G401 (cell line): ENCODE measurements at regions not wholly inside any gene's neighbourhood (a gene's known extent, or its start where the extent isn't known, plus 50 kb on each side); places are given as distances from the start of the nearest gene placed in this dataset.
"Not testable (repeated sequence)": the region's sequence is repeated elsewhere in the genome, so short reads cannot be mapped to it uniquely, and the experiment has no call there.

Experiments
- DNase-seq: peaks from one replicate; pipeline ENCODE4 v3.0.0-alpha.2; 2015; ENCODE audit warnings: low spot score
- in situ Hi-C: cut with HindIII; loops from 2 replicates; pipeline ENCODE4 v1.10.0; 2016; ENCODE audit warnings: low sequenced_read_pairs, mixed read lengths

DNA sequence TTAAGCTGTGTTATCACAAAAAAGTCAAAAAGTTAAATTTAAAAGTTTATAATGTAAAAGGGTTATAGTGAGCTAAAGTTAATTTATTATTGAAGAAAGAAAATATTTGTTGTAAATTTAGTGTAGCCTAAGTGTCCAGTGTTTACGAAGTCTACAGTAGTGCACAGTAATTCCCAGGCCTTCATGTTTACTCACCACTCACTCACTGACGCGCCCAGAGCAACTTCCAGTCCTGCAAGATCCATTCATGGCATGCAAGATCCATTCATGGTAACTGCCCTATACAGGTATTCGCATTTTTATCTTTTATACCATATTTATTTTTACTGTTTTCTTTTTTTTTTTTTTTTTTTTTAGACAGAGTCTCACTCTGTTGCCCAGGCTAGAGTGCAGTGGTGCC is 69.5 kb downstream of the TPRA1 start:
- in situ Hi-C loops: no loop called here
- DNase-seq: no peak

DNA sequence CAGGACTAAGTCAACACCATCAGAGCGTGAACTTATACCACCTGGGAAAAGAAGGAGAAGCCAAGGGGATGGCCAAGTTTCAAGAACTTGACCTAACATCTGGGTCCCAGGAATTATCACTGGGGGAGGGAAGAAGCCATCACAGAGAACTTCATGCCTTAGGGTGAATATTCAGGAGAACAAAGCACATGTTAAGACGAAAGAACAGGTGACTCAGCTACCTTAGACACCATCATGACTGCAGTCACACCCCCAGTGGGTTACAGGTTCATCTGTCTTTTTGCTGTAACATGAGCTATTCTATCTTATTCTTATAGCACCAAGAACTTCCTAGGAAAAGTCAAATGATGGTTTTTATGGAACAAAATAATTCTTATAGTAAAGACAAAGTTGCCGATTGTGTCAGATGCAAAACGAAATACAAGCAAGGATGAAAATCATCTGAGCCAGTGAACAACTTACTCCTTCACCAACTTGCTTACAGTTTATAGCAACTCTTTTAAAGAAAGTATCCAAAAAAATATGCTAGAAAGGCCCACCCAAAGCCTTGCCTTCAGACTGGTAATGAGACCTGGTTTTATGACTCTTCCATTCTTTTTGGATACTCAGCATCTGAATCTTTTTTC is 72.0 kb downstream of the TPRA1 start:
- DNase-seq: no peak
- in situ Hi-C loops: no loop called here

DNA sequence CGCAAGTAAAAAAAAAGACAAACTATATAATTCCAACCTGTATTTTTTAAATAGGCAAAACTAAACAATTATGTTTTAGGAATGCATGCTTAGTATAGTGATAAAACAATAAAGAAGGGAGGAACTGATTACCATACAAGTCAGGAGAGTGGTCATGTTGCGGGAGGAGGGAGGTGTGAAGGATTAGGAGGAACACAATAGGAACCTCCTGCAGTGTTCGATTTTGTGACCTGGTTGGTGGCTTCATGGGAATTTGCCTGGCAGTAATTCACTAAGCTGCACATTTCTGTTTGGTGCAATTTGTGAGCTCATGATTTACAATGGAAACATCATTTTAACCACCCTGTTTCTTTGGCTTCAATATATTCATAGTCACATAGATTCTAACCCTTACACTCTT is 78.3 kb downstream of the TPRA1 start:
- DNase-seq: no peak
- in situ Hi-C loops: no loop called here

DNA sequence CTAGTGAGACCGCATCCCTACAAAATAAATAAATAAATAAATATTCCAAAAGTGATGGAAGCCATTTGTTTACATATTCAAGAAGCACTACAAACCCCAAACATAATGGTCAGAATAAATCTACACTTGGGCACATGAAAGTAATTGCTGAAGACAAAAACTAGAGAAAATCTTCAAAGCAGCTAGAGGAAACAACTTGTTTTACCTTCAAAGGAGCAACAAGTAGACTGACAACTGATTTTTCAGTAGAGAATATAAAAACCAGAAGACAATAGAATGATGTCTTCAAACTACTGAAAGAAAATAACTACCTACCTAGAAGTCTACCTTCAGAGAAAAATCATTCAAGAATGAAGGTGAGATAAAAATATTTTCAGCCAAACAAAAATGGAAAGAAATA is 89.4 kb downstream of the TPRA1 start:
- DNase-seq: no peak
- in situ Hi-C loops: no loop called here

DNA sequence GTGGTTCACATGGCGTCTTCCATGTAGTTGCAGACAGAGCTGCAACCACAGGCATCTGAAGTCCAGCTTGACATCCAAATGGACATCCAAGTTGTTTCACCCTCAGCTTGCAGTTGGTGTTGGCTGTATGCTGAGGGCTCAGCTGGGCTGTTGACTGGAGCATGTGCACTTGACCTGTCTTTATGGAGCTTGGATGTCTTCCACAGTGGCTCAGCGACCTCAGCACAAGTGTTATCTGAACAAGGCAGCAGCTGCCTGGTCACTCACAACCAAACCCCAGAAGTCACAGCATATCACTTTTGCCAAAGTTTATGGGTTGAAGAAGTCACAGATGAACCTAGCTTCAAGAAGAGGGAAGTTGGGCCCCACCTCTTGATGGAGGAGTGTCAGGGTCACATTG is 92.9 kb downstream of the TPRA1 start:
- DNase-seq: no peak
- in situ Hi-C loops: no loop called here

DNA sequence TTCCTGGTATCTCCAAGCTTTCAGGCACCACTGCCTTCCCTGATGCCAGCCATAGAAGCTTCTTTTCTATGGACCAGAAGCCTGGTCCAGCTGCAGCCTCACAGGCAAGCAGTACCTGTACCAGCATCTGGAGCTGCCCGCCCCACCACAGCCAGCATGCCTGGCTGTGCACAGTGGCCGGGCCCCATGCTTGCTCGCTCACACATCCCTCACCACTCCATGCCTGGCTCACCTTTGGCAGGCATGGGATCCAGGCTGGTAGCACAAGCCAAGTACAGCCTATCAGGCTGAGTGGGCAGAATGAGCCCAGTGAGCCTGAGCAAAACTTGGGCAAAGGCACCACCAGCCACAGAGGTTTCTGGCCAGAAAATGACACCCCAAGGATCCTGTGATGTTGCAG is 93.4 kb downstream of the TPRA1 start:
- in situ Hi-C loops: no loop called here
- DNase-seq: no peak

DNA sequence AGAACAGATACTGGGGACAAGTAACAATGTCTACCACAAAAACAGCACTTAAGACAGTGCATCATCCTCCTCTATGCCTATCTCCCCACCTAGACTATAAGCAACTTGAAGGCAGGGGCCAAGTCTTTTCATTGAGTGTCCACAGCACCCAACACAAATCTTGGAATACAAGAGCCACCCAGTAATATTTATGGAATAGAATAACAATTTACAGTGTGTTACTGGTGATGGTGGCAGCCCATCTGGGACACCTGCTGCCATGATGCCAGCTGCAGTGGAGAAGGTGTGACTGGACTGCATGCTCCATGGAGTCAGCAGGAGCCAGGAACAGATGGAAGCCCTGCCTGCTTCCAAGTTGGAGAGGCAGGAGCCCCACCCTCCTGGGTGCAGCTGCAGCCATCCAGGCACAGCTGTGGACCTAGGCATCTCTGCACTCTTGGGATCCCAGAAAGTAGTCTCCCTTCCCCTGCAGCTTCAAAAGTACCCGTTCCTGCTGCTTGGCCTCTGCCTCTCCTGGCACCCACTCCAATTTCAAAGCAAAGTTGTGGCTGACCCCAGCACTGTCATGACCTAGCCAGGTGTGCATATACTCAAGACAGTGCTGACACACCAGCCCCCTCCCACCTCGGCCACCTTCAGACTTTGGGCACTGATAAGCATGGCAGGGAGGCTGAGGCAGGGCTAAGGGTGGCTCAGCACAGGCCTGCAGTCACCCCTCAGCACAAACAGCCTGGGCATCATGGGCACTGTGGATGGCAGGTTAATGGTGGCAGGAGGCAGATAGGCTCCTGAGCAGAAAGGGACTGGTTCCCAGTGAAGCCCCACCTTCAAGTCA is 94.5 kb downstream of the TPRA1 start:
- in situ Hi-C loops: no loop called here
- DNase-seq: no peak

DNA sequence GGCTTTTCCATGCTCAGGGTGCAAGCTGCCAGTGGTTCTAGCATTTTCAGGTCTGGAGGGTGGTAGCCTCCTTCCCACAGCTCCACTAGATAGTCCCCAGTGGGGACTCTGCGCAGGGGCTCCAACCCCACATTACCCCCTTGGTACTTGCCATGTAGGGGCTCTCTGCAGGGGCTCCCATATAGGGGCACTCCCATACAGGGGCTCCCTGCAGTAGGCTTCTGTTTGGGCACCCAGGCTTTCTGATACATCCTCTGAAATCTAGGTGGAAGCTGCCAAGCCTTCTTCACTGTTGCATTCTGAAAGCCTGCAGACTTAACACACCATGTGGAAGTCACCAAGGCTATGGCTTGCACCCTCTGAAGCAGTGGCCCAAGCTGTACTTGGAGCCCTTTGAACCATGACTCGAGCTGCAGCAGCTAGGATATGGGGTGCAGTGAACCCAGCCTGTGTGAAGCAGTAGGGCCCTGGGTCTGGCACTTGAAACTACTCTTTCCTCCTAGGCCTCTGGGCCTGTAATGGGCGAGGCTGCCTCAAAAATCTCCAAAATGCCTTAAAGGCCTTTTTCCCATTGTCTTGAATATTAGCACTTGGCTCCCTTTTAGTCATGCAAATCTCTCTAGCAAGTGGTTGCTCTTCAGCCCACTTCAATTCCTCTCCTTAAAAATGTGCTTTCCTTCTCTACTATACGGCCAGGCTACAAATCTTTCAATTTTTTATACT is 96.4 kb downstream of the TPRA1 start:
- in situ Hi-C loops: no loop called here
- no peak for DNase-seq

DNA sequence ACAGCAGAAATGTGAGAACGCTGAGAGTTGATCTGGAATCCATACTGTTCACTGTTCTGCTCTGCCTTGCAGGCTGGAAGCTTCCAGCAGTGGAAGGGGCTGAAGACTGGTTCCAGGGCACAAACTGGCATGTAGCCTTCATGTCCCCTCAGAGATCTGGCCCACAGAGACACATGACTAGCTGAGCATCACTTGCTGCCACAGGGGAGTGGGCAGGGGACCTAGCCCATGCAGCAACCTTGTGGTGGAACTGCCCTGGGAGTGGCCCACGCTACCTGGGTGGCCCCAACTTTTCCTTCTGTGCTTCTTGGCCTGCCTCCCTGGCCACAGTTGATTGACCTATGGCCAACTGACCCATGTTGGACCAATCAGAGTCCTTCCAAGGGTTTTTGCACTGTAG is 98.1 kb downstream of the TPRA1 start:
- in situ Hi-C loops: no loop called here
- DNase-seq: no peak

DNA sequence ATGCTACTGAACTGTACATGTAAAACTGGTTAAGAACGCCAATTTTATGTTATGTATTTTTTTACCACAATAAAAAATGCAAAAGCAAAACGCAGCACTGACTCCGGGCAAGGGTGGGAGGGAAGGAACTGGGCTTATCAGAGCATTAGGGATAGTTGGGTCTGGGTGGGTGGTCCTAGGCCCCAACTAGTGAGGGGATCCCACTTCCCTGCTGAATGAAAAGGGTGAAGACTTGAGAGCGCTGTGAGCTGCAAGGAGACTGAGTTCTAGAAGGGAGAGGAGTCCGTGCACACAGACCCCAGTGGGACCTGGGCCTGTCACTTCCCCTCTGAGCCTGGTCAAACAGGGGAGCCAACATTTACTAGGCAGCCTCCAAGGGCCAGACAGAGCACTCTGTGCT is 98.6 kb downstream of the TPRA1 start:
- in situ Hi-C loops: no loop called here
- no peak for DNase-seq

DNA sequence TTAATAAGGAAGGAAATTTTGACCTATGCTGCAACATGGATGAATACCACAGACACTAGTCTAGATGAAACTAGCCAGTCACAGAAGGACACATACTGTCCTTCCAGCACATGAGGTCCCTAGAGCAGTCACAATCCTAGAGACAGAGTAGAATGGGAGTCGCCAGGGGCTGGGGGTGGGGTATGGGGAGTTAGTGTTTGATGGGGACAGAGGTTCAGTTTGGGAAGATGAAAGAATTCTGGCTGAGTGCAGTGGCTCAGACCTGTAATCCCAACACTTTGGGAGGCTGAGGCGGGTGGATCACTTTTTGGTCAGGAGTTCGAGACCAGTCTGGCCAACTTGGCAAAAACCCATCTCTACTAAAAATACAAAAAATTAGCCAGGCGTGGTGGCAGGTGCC is 99.2 kb downstream of the TPRA1 start:
- DNase-seq: no peak
- in situ Hi-C loops: no loop called here

DNA sequence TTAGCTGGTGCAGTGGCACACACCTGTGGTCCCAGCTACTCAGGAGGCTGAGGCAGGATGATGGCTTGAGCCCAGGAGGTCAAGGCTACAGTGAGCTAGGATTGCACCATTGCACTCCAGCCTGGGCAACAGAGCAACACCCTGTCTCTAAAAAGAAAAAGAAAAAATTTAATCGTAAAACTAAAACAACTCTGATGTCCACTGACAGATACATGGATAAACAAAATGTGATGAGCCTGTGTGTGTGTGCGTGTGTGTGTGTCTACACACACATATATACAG is 99.6 kb downstream of the TPRA1 start:
- DNase-seq, in situ Hi-C loops: not testable (repeated sequence)

DNA sequence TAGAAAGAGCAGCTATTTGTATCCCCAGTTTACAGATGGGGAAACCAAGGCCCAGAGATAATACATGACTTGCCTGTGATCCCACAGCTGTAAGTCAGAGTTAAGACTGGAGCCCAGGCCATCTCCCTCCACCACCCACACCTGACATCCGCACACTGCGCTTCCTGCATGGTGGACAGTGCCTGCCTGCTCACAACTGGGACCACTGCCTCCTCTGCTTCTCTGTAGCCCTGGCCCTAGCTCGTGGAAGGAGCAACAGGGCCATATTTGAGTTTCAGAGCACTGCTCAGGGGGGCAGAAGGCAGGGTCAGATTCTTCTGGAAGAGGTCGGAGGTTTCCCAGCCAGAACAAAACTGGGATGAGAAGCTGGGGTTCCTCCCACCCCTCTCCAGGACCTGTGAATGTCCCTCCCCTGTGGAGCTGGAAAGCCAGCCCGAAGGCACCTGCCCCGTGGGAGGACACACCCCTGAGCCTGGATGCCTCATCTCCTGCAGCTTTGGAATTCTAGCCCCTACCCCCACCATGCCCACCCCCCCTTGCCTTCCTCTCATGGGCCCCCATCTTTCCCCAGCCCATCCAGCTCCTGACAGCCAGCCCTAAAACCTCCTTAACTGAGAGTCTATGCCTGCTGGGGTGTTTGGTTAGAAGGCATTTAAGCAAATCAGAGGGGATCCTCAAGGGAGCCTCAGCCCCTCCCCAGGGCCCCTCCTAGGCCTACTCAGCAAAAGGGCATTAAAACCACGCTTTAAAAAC is 100.1 kb downstream of the TPRA1 start:
- DNase-seq: no peak
- in situ Hi-C loops: no loop called here

DNA sequence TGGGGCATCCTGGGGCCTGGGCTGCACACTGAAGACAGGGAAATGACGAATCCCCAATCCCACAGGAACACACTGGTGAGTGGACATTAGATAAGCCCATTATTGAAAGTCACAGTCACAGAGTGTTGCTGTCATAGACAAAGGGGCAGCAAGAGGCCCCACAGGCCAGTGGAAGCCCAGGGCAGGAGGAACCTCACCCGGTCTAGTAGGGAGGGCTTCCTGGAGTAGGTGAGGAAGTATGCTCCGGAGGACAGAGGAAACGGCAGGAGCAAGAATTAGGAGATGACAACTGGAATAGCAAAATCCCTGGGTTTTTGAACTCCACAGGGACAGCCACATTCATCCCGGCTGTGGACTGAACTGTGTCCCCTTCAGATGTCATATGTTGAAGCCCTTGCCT is 101.2 kb downstream of the TPRA1 start:
- no peak for DNase-seq
- in situ Hi-C loops: no loop called here

DNA sequence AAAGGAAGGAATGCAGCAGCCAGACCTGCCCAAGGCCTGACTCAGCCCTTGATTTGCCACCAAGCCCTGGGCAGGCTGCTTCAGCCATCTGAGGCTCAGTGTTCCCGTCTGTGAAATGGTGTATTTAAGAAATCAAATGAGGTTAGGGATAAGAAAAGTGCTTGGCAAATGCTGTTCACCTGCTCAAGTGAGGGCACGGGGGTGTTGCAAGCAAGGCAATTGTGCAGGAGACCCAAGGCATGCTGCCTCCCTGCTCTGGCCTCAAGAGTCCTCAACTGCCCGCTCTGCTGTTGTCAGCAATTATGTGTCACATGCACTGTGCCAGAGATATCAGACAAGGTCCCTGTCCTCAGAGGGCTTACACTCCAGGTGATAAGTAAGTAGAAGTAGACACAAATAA is 101.8 kb downstream of the TPRA1 start:
- in situ Hi-C loops: no loop called here

DNA sequence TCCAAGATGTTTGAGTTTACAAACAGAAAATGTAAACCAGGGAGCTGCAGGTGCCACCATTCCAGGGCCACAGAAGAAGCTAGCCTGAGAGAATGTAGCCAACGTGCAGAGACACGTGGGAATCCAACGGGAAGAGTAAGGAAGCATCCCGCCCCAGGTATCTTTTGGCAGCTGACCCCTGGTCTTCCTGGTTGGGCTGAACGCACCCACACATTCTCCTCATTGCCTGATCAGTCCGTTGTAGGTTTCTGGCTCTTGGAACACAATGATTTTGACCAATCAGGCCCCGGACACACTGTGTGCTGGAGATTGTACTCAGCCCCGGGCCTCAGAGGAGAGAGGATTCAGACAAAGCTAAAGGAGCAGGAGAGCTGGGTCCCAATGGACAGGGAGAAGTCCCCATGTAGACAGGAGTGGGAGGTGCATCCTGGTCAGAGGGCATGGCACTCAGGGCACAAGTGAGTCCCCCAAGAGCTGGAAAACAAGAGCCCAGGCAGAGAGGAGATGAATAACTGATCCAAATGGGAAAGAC is 102.3 kb downstream of the TPRA1 start:
- no peak for DNase-seq
- in situ Hi-C loops: no loop called here

More for the DNA sequence above, 101.8 kb downstream of the TPRA1 start:
- no peak for DNase-seq

DNA sequence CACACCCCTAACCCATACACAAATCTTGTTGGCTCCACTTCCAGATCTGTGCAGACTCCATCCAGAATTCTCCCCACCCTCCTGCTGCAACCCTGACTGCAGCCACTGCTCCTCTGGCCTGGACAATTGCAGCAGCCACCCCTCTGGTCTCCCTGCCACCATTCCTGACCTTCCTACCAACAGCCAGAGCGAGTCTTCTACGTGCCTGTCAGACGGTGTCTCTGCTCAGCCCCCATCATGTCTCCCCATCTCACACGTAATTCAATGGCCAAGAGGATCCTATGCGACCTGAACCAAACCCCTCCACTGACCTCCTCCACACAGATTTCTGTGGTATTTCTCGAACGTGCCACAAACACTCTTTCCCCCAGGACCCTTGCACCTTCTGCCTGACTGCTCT is 103.3 kb downstream of the TPRA1 start:
- in situ Hi-C loops: no loop called here
- no peak for DNase-seq

DNA sequence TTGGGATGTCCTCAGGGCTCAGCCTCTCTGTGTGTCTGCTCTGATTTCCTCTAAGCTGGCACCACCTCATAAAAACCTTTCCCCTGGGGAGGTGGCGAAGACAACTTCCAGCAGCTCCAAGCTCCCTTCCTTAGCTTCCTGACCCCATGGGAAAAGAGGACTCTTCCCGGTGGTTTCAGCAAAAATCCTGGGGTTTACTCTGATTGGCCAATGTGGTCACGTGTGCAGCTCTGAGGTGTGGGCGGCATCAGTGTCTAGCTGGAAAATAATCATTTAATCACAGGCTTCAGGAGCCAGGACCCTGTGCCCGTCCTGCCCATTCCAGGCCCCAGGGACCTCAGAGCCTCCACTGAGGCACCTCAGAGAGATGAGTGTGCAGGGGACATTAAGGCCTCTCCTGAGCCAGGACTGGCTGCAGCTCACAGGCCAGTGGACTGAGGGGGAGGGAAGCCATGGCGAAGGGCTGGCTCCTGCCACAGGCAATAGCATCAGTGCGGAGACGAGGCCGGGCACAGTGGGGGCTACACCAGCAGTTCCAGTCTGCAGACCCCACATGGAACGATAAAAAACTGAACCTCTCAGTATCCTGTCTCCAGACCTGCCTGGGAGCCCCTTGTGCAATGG is 104.1 kb downstream of the TPRA1 start:
- in situ Hi-C loops: no loop called here
- no peak for DNase-seq

DNA sequence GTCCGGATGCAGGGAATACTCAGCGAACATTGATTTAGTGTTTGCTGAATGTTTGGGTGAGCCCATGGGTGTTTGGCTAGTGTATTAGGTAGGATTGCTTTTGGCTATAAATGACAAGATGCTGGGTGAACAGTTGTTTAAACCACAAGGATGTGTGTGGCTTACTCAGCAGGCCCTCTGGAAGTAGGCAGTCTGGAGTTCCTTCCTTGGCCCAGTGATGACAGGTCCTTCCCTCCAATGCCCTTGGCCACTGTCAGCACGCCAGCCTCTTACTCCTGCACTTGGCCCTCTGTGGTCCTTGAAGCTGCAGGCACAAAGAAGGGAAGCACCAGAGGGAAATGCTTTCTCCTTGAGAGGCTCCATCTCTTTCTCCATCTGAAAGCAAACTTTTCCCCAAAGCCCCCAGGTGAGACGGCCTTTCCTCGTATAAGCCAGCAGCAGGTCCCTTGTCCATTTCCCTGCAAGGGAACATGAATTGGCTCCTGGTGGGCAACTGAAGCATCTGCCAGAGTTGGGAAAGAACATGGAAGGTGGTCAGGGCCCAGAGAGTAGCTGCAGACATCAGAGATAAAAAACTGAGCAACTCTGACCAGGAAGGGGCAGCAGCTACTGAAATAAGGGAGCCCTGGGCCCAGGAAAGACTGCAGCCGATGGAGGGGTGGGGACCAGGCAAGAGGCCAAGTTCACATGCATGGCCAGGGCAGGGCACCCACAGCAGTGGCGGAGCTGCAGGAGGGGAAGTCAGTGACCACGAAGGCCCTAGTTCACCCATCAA is 105.0 kb downstream of the TPRA1 start:
- in situ Hi-C loops: no loop called here

More for the DNA sequence above, 105.0 kb downstream of the TPRA1 start:
- no peak for DNase-seq
